Activated CD8-positive, alpha-beta memory T cell treated with anti-CD3 and anti-CD28 coated beads for 48 hours (primary cell): ENCODE measurements at regions not wholly inside any gene's neighbourhood (a gene's known extent, or its start where the extent isn't known, plus 50 kb on each side); places are given as distances from the start of the nearest gene placed in this dataset.

Experiments used
- DNase-seq, 3 experiments: peaks; one replicate each; pipeline ENCODE4 v3.0.0-alpha.2; 2020; ENCODE audit warnings: low read depth in 2 of 3, low spot score in 2 of 3

- DNase-seq, result no peak
Measured at GRCh38 chr18:78927156-78927555, 52.5 kb upstream of the SALL3 start.

GRCh38 chr18:78927616-78928015 is 52.0 kb upstream of the SALL3 start:
- no peak for DNase-seq

- no peak for DNase-seq
Measured at GRCh38 chr18:78928076-78928475, 51.5 kb upstream of the SALL3 start.

GRCh38 chr18:78929516-78929915 is 50.1 kb upstream of the SALL3 start:
- DNase-seq, result no peak
